ENCODE measurements at regions not wholly inside any gene's neighbourhood (a gene's known extent, or its start where the extent isn't known, plus 50 kb on each side); places are given as distances from the start of the nearest gene placed in this dataset.
A peak's percentile ranks its signal among the peaks of the same experiment; 100 is the strongest.
"Not testable (repeated sequence)": the region's sequence is repeated elsewhere in the genome, so short reads cannot be mapped to it uniquely, and the experiment has no call there.

GRCh38 chr1:203559523-203559922 is 65.6 kb downstream of the OPTC start:
- ATAC-seq, result no peak
- TF ChIP-seq CTCF (IDR thresholded peaks at IDR 0.05) (no peak), POLR2AphosphoS5 (IDR thresholded peaks at IDR 0.05) (peak; percentile 65), POLR2A (IDR thresholded peaks at IDR 0.05) (no peak)
- Histone ChIP-seq H3K4me1 (peaks cover 24 to 68% (median 44%) of the 10 kb centered on the region in 3 donors), H3K27ac (peak overlapping the region; percentile 87 to 94 (median 92)), H3K36me3 (no peaks in the 10 kb centered on the region), H3K4me3 (no peak overlapping the region), H3K9me3 (no peaks in the 10 kb centered on the region), H3K27me3 (no peaks in the 10 kb centered on the region)
- WGBS, 2 donors (ENCODE audit: low coverage in 1 of 2), result 9 to 72% methylated on average over 3 to 4 of the region's 6 CpGs

GRCh38 chr1:203561761-203562160 is 64.9 kb upstream of the ATP2B4 start:
- ATAC-seq, H3K4me3 ChIP-seq, H3K36me3 ChIP-seq, H3K27me3 ChIP-seq, H3K9me3 ChIP-seq, H3K27ac ChIP-seq: not testable (repeated sequence)
- peaks cover 12 to 47% (median 22%) of the 10 kb centered on the region in 3 donors for H3K4me1 ChIP-seq
- no CpG with 5 or more reads among the region's 1 CpG for WGBS, 2 donors (ENCODE audit: low coverage in 1 of 2)

- no peaks in the 10 kb centered on the region for H3K9me3 ChIP-seq
- no peaks in the 10 kb centered on the region for H3K36me3 ChIP-seq
- 71% methylated on average over 2 of the region's 2 CpGs; no CpG with 5 or more reads in 1 of the 2 donors for WGBS, 2 donors (ENCODE audit: low coverage in 1 of 2)
- no peak for TF ChIP-seq POLR2A (IDR thresholded peaks at IDR 0.05)
- TF ChIP-seq POLR2AphosphoS5 (IDR thresholded peaks at IDR 0.05), result no peak
- TF ChIP-seq CTCF (IDR thresholded peaks at IDR 0.05), result no peak
- no peak for TF ChIP-seq EP300 (IDR thresholded peaks at IDR 0.05)
- ATAC-seq, result no peak
- peak overlapping the region in 3 of 4 donors; percentile 51 to 78 (median 68) for H3K27ac ChIP-seq
- no peaks in the 10 kb centered on the region for H3K27me3 ChIP-seq
- H3K4me1 ChIP-seq, result peaks cover 0 to 32% (median 9%) of the 10 kb centered on the region in 3 donors
- H3K4me3 ChIP-seq, result no peak overlapping the region
Observed at GRCh38 chr1:203563291-203563690, 63.3 kb upstream of the ATP2B4 start.

GRCh38 chr1:203564024-203564423 is 62.6 kb upstream of the ATP2B4 start:
- peak; percentile 71 for TF ChIP-seq POLR2AphosphoS5 (IDR thresholded peaks at IDR 0.05)
- no peak for TF ChIP-seq POLR2A (IDR thresholded peaks at IDR 0.05)
- TF ChIP-seq EP300 (IDR thresholded peaks at IDR 0.05), result no peak
- TF ChIP-seq CTCF (IDR thresholded peaks at IDR 0.05), result peak in 2 of 4 experiments; percentile 28 to 29
- H3K4me3 ChIP-seq, result no peak overlapping the region
- no peaks in the 10 kb centered on the region for H3K9me3 ChIP-seq
- peak overlapping the region in 3 of 4 donors; percentile 51 to 78 (median 68) for H3K27ac ChIP-seq
- no peaks in the 10 kb centered on the region for H3K27me3 ChIP-seq
- 30% methylated on average over 4 of the region's 5 CpGs; no CpG with 5 or more reads in 1 of the 2 donors for WGBS, 2 donors (ENCODE audit: low coverage in 1 of 2)
- peak; percentile 78 for ATAC-seq
- peaks cover 0 to 24% (median 5%) of the 10 kb centered on the region in 3 donors for H3K4me1 ChIP-seq
- no peaks in the 10 kb centered on the region for H3K36me3 ChIP-seq

GRCh38 chr1:203565049-203565448 is 61.6 kb upstream of the ATP2B4 start:
- H3K4me3 ChIP-seq, result no peak overlapping the region
- ATAC-seq, result no peak
- TF ChIP-seq POLR2A (IDR thresholded peaks at IDR 0.05) (no peak), POLR2AphosphoS5 (IDR thresholded peaks at IDR 0.05) (no peak), EP300 (IDR thresholded peaks at IDR 0.05) (no peak), CTCF (IDR thresholded peaks at IDR 0.05) (no peak)
- H3K36me3 ChIP-seq, result no peaks in the 10 kb centered on the region
- WGBS, 2 donors (ENCODE audit: low coverage in 1 of 2), result 93% methylated on average over 3 of the region's 3 CpGs; no CpG with 5 or more reads in 1 of the 2 donors
- H3K27ac ChIP-seq, result no peak overlapping the region
- peaks cover 0 to 16% (median 3%) of the 10 kb centered on the region in 3 donors for H3K4me1 ChIP-seq
- no peaks in the 10 kb centered on the region for H3K27me3 ChIP-seq
- no peaks in the 10 kb centered on the region for H3K9me3 ChIP-seq

Data from gastroesophageal sphincter (tissue), 4 donors.